Activated naive CD4-positive, alpha-beta T cell treated with anti-CD3 and anti-CD28 coated beads, Interleukin-2, amount 50 U/mL, for 72 hours (primary cell): ENCODE measurements at regions not wholly inside any gene's neighbourhood (a gene's known extent, or its start where the extent isn't known, plus 50 kb on each side); places are given as distances from the start of the nearest gene placed in this dataset.
"Not testable (repeated sequence)": the region's sequence is repeated elsewhere in the genome, so short reads cannot be mapped to it uniquely, and the experiment has no call there.

Experiments
- ATAC-seq, 2 donors: fragments of 150-1000 bp; cut with Tn5 transposase; 2 replicates each; pipeline ENCODE4 v1.10.0; 2021; ENCODE audit warnings: mild to moderate bottlenecking in 2 of 2, moderate library complexity in 2 of 2
- DNase-seq, 2 donors: peaks; one replicate each; pipeline ENCODE4 v3.0.0; 2021 to 2022; ENCODE audit warnings: low spot score in 2 of 2
- H3K27ac Mint-ChIP-seq, 2 donors: one replicate each; pipeline ENCODE4 v1.8.0; 2022; ENCODE audit warnings: mild to moderate bottlenecking in 2 of 2, mixed read lengths in 2 of 2
- H3K36me3 Mint-ChIP-seq, 2 donors: one replicate each; pipeline ENCODE4 v1.8.0; 2022; ENCODE audit warnings: mixed read lengths in 2 of 2
- H3K9me3 Mint-ChIP-seq, 2 donors: one replicate each; pipeline ENCODE4 v1.8.0; 2022; ENCODE audit warnings: mixed read lengths in 2 of 2

DNA sequence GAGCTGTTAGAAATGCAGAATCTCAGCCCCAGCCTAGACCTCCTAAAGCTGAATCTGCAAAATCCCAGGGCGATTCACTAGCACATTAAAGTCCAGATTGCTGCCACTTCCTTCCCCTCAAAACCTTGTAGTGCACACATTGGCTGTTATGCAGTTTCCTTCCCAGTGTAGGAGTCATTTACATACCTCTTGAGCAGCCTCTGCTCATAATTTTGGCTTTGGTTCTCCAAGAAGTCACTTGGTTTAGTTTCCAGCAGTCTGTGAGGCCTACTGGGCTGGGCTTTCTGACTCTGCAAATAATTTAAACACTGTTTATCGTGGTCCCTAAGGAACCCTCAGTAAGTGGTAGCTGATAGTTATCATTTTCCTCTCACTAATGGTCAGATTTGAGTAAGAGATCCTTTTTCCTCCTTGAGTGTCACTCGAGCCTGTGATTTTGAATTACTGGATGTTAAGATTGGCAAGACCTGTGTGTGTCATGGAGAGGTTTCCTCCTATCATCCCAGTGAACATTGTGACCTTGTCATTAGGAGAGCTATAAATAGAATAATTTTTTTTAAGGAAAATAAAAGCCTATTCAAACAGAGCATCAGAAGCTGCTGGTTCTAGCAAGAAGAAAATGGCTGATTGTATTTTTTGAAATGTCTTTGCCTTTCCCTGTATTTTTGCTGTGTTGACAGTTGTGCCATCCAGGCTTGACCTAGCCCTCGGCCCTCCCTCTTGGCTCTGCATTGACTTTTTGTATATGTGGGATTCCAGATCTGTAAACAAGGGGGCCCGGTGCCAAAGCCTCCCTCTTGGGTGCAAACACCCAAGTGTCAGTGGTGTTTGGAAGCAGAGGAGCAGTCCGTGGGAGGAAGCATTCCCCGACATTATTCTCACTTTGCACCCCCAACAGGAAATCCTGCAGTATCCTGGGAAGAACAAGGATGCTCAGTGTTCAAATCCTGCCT, 134.8 kb upstream of the ANKRD28 start:
- no peak for ATAC-seq
- no peak overlapping the region for H3K27ac Mint-ChIP-seq
- no peaks in the 10 kb centered on the region for H3K36me3 Mint-ChIP-seq
- no peak for DNase-seq
- no peaks in the 10 kb centered on the region for H3K9me3 Mint-ChIP-seq

DNA sequence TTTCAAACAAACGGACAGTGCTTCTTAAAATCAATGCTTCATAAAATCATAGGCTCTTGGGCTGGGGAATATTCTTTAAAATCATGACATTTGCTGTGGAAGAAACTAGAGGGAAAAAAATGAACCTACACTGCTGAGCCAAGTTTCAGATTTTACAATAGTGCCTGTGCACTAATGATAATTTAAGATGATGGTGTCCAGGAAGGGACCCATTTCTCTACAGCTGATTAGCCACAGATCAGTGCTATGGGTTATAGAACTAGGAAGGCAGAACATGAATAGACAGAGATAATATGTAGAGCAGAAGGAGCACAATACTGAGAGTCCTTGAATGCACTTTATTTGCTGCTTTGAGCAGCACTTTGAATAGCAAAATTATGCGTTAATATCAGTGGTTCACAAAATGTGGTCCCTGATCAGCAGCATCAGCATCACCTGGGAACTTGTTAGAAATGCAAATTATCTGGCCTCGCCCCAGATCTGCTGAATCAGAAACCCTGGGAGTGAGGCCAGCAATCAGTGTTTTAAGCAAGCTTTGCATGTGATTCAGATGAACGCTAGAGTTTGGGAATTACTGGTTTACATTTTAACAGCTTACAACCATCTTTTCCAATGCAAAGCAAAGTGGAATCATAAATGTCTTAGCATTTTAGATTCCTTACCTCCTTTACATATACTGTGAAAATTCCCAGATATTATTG, 135.8 kb upstream of the ANKRD28 start:
- no peaks in the 10 kb centered on the region for H3K36me3 Mint-ChIP-seq
- no peak overlapping the region for H3K27ac Mint-ChIP-seq
- DNase-seq: no peak
- no peaks in the 10 kb centered on the region for H3K9me3 Mint-ChIP-seq
- ATAC-seq: no peak

DNA sequence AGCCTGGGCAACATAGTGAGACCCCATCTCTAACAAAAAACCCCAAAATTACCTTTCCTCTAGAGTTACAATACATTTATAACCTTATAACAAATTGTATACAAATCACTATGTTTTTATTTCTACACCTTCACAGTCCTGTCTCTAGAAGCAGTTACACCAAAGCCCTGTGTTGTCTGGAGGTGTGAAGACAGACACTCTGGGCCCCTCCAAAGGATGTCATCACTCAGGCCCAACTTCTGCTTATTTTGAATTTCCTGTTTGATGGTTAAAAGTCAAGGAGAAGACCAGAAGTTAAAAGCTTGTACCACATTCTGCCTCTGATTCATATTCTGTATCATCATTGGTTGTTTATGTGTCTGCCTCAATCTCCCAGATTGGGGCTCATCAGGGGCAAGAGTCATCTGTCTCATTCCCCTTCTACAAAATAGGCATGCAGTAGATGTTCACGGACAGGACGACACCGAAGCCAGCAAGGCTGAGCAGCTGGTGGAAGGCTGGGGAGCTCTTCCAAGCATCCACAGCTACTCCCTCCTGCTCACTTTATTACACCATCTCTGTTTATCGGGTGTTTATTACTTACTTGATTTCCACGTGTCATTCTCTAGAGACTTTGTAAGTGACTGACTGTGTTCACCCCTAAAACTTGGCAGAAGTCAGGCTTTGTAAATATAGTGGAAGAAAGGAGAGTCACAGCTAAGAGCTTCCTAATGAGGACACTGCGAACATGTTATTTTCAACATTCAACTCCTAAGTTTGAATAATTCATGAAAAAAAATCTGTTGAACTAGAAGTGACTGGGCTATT, 136.8 kb upstream of the ANKRD28 start:
- H3K9me3 Mint-ChIP-seq: no peaks in the 10 kb centered on the region
- no peak for ATAC-seq

DNA sequence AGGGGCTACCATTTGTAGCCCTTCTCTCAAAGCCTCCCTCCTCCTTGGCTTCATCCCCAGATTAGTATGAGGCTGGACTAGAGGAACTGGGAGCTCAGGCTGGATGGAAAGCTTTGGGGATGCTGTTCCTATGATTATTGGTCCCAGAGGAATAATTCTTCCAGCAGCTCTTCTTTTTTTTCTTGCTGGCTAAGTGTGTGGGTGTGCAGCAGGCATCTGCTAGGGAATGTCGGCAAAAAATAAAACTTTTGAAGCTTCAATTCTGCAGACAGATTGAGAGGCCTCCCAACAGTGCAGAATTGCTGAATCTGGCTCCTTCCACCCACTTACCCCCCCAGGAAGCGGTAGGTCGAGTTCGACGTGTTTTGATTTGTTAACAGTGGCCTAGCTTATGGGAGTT, 138.5 kb upstream of the ANKRD28 start:
- peaks cover 7 to 9% of the 10 kb centered on the region in 2 donors for H3K9me3 Mint-ChIP-seq
- no peak overlapping the region for H3K27ac Mint-ChIP-seq
- H3K36me3 Mint-ChIP-seq: peaks cover 7 to 11% of the 10 kb centered on the region in 2 donors
- DNase-seq (no peak), ATAC-seq (no peak)

More for the DNA sequence above, 136.8 kb upstream of the ANKRD28 start:
- H3K36me3 Mint-ChIP-seq: no peaks in the 10 kb centered on the region
- H3K27ac Mint-ChIP-seq: no peak overlapping the region
- DNase-seq: no peak

DNA sequence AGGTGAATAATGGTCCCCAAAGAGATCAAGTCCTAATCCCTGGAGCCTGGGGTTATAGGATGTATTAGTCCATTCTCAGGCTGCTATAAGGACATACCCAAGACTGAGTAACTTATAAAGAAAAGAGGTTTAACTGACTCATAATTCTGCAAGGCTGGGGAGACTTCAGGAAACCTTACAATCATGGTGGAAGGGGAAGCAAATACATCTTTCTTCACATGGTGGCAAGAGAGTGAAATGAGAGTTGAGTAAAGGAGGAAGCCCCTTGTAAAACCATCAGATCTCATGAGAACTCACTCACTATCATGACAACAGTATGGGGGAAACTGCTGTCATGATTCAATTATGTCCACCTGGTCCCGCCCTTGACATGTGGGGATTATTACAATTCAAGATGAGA, 142.9 kb upstream of the ANKRD28 start:
- H3K9me3 Mint-ChIP-seq: peaks cover 7 to 9% of the 10 kb centered on the region in 2 donors
- H3K36me3 Mint-ChIP-seq: peaks cover 7 to 17% of the 10 kb centered on the region in 2 donors
- DNase-seq: no peak
- H3K27ac Mint-ChIP-seq: no peak overlapping the region
- ATAC-seq: no peak

DNA sequence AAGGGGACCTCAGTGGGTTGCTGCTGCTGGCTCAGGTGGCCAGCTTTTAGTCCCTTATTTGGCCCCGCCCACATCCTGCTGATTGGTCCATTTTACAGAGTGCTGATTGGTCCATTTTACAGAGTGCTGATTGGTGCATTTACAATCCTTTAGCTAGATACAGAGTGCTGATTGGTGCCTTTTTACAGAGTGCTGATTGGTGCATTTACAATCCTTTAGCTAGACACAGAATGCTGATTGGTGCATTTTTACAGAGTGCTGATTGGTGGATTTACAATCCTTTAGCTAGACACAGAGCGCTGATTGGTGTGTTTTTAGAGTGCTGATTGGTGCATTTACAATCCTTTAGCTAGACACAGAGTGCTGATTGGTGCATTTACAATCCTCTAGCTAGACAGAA, 143.7 kb upstream of the ANKRD28 start:
- not testable (repeated sequence) for DNase-seq, H3K27ac Mint-ChIP-seq, H3K9me3 Mint-ChIP-seq, ATAC-seq
- H3K36me3 Mint-ChIP-seq: peaks cover 7 to 17% of the 10 kb centered on the region in 2 donors

DNA sequence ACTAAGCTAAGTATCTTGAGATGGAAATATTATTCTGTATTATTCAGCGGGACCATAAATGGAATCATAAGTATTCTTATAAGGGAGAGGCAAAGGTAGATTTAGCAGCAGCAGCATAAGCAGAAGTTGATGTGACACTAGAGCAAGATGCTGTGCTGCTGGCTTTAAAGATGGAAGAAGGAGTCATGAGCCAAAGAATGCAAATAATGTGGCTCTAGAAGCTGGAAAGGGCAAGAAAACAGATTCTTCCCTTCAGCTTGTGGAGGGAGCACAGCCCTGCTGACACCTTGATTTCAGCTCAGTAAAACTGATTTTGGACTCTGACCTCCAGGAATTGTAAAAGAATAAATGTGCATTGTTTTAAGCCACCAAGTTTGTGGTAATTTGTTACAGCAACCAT, 144.2 kb upstream of the ANKRD28 start:
- Mint-ChIP-seq H3K9me3 (peaks cover 9 to 11% of the 10 kb centered on the region in 2 donors), H3K27ac (no peak overlapping the region), H3K36me3 (peaks cover 7 to 17% of the 10 kb centered on the region in 2 donors)
- DNase-seq (no peak), ATAC-seq (no peak)

DNA sequence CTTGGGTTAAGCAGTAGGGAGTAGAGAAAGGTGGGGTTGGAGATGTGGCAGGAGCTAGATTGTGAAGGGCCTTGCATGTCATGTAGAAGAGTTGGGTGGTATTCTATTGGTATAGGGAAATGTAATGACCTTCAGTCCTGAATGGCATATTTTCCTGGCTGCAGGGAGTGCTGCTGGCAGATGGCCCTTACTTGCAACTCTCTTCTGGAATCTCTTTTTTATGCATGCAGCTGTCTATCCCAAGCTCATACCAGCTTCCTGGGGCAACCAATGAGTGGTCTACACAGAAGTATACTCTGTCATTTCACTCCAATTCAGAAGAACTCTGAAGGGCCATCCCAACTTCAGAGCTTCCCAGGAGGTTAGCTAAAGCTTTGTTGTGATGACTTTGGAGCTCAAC, 144.7 kb upstream of the ANKRD28 start:
- Mint-ChIP-seq H3K9me3 (peaks cover 9 to 12% of the 10 kb centered on the region in 2 donors), H3K27ac (no peak overlapping the region), H3K36me3 (peaks cover 7 to 17% of the 10 kb centered on the region in 2 donors)
- no peak for ATAC-seq
- no peak for DNase-seq

DNA sequence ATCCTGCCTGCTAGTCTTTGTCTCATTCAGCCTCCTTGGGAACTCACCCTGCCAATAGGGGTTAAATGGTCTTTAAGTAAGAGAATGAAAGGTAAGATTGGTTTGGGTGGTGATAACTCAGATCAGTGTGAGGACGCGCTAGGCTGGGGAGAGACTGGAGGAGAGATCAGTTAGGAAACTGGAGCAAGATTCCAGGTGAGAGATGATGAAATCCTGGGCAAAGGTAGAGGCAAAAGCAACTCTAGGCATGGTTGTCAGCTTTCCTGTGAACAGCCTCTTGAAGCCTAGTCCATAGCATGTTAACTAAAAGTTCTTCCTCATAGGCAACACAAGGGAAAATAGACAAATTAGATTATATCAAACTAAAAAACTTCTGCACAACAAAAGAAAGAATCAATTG, 145.2 kb upstream of the ANKRD28 start:
- no peak for ATAC-seq
- no peak for DNase-seq
- peaks cover 9 to 12% of the 10 kb centered on the region in 2 donors for H3K9me3 Mint-ChIP-seq
- peaks cover 7 to 17% of the 10 kb centered on the region in 2 donors for H3K36me3 Mint-ChIP-seq
- peak overlapping the region in 1 of 2 donors; percentile 7 for H3K27ac Mint-ChIP-seq

DNA sequence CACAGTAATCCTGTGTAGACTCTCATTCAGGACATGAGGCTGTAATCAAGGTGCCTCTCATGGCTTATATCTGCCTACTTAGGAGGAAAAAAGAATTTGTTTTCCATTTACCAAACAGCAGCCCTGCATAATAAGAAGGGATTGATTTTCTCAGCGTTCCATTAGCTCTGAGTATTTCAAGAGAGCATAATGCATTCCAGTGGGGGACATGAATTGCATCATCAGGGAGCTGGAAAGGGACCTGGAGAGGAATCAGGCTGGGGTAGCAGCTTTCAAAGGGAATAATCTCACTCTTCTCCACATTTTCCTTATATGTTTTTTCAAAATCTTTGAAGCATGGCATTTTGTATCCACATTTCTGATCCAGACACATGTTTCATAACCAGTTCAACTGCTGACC, 150.6 kb upstream of the ANKRD28 start:
- H3K36me3 Mint-ChIP-seq: no peaks in the 10 kb centered on the region
- ATAC-seq: no peak
- no peak for DNase-seq
- no peak overlapping the region for H3K27ac Mint-ChIP-seq
- H3K9me3 Mint-ChIP-seq: peaks cover 0 to 12% of the 10 kb centered on the region in 2 donors

DNA sequence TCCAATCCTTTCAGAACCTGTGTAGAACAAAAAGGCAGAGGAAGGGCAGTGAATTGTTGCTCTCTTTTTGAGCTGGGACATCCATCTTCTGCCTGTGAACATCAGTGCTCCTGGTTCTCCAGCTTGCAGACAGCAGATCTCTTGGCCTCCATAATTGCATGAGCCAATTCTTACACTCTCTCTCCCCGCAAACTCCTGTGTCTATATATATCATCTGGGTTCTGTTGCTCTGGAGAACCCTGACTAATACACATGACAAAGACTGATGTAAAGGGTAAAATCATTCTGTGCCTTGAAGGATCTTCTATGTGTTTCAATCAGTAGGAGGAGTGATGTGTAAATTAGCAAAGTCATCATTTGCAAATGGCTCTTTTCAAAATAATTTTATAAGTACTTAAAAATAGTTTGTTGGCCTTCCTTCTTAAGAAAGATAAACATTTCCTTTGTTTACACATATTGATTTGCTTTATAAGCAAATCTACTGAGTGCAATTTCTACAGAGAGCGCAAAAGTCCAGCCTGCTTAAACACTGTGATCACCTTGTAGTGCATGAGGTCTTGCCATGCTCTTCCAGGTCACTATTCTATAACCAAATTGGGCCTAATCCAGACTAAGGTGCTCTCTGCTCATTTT, 154.9 kb upstream of the ANKRD28 start:
- ATAC-seq (no peak), DNase-seq (no peak)
- H3K27ac Mint-ChIP-seq: no peak overlapping the region
- H3K9me3 Mint-ChIP-seq: peaks cover 0 to 6% of the 10 kb centered on the region in 2 donors
- no peaks in the 10 kb centered on the region for H3K36me3 Mint-ChIP-seq

DNA sequence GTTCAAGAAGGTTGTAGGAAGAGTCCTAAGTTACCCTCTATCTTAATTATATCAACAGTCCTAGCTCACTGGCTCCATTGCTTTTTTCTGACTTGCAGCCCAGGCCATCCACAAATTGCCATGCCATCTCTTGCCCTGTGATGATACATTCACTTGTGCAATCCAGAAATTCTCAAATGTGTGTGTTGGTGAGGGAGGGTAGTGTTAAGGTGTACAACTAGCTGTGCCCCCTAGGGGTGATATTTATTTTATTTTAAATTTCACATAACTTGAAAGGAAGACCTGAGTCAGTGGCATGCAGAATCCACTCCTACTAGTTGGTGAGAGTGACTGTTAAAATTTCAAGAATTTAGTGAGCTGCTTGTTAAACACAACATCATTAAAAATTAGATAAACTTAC, 156.1 kb upstream of the ANKRD28 start:
- H3K9me3 Mint-ChIP-seq: peaks cover 0 to 6% of the 10 kb centered on the region in 2 donors
- ATAC-seq: no peak
- no peaks in the 10 kb centered on the region for H3K36me3 Mint-ChIP-seq
- no peak overlapping the region for H3K27ac Mint-ChIP-seq
- DNase-seq: no peak

DNA sequence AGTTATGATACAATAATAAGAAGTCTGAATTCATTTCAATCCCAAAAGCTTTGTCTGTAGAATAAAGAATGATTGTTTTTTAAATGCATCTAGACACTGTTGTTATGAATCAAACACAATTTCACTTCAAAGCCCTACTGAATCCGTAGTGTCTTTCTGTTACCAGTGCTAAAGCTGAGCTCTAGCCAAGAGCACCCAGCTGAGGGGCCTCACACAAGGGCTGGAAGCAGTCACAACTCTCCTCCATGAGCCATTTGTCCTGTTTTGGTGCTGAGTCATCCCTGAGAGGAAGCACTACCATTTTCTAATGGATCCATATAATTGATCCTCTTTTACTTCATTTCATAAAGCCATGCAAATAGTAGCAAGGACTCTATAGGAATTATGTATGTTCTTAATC, 158.2 kb upstream of the ANKRD28 start:
- ATAC-seq (no peak), DNase-seq (no peak)
- no peaks in the 10 kb centered on the region for H3K36me3 Mint-ChIP-seq

DNA sequence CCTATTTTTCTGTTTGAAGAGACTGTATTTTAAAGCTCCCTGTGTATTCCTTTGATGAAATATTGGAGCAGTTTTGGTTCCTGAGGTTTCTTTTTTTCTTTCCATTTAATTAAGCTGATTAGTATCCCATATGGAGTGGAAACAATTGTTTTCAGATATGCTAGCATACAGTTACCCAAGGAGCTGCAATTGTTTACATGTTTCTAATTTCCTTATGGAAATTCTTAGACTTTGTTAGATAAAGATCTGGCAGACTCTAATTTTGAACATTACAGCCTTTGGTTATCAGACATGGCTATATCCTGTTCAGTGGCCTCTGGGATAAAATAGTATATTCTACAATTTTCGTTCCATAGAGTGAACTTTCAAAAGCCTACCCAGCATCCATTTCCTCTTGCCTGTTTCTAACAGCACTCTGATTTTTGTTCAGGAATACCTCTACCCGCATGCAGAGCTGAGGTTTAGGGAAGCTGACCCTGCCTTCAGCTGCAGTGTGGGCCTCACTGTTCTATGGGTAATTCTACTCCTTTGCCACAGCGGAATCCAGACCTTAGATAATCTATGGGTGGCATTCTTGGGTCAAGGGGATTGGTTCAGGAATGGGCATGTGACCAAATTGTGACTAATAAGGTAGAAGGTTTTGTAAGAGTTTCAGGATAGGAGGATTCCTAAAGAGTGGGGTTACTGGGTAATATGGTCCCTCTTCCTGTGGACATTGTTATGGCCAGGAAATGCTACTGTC, 161.1 kb upstream of the ANKRD28 start:
- ATAC-seq: no peak

More for the DNA sequence above, 158.2 kb upstream of the ANKRD28 start:
- Mint-ChIP-seq H3K9me3 (no peaks in the 10 kb centered on the region), H3K27ac (no peak overlapping the region)

DNA sequence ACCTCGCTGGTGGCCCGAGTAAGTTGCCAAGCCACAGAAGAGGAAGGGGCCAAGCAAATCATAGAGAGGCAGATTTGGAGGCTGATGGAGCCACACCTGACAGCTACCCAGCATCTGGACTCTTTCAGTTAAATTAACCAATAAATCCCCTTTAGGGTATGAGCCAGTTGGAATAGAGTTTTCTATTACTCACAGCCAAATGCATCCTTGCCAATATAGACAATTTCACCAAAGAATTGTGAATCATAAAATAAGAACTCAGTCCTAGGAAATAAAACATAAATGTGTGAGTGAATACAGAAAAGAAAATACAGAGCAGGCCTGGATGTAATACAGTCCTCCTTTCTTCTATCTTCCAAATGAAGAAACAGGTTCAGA, 161.6 kb upstream of the ANKRD28 start:
- ATAC-seq: no peak
- DNase-seq: no peak
- Mint-ChIP-seq H3K9me3 (no peaks in the 10 kb centered on the region), H3K27ac (no peak overlapping the region), H3K36me3 (no peaks in the 10 kb centered on the region)

More for the DNA sequence above, 161.1 kb upstream of the ANKRD28 start:
- Mint-ChIP-seq H3K27ac (no peak overlapping the region), H3K9me3 (no peaks in the 10 kb centered on the region), H3K36me3 (no peaks in the 10 kb centered on the region)
- no peak for DNase-seq
